WTC11 (cell line): ENCODE measurements at regions not wholly inside any gene's neighbourhood (a gene's known extent, or its start where the extent isn't known, plus 50 kb on each side); places are given as distances from the start of the nearest gene placed in this dataset.

Experiments
- CDX4 ChIP-seq: fragments of 250-450 bp; sonication (Bioruptor Pico); IDR thresholded peaks from 2 replicates; pipeline ENCODE4 v1.9.0; 2021; ENCODE audit warnings: moderate library complexity, mild to moderate bottlenecking, inconsistent platforms, borderline replicate concordance
- CREM ChIP-seq: sonication (generic); formaldehyde crosslinking; IDR thresholded peaks from 2 replicates; pipeline ENCODE4 v1.8.1; 2022; ENCODE audit warnings: mild to moderate bottlenecking, missing genetic modification reagents, moderate library complexity
- CTCF ChIP-seq: fragments of 200-600 bp; IDR thresholded peaks from 2 replicates; pipeline ENCODE4 v1.8.0; 2022; ENCODE audit warnings: antibody characterized with exemption
- E2F4 ChIP-seq: sonication (generic); formaldehyde crosslinking; IDR thresholded peaks from 2 replicates; pipeline ENCODE4 v1.8.1; 2022; ENCODE audit warnings: low read depth, mild to moderate bottlenecking, moderate library complexity, missing genetic modification reagents, borderline replicate concordance
- SP1 ChIP-seq: sonication (generic); formaldehyde crosslinking; conservative IDR thresholded peaks from 2 replicates; pipeline ENCODE4 v1.8.1; 2022; ENCODE audit warnings: missing genetic modification reagents

GRCh38 chr4:71863457-71863856, 79.6 kb upstream of the GC start:
- TF ChIP-seq SP1 (CRISPR knock-in tag) (no peak), CDX4 (CRISPR knock-in tag) (no peak), CREM (CRISPR knock-in tag) (no peak), E2F4 (CRISPR knock-in tag) (no peak), CTCF (no peak)
